ENCODE measurements at regions not wholly inside any gene's neighbourhood (a gene's known extent, or its start where the extent isn't known, plus 50 kb on each side); places are given as distances from the start of the nearest gene placed in this dataset.

DNA sequence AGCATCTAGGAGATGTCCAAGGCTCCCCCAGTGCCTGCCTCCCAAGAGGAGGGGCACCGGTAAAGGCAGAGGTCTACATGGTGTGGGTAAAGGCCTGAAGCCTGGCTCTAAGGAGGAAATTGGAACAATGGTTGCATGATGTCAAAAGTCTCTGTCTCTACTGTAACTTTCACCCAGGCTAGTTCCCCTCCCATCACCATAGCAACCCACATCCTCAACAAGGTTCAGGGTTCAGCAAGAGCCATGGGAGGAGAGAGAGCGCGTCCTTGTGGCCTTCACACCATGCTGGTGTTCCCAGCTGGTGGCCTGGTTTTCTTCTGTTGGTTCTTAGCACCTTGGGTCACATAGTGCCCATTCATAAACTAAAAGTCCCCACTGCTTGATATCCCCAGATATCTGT is 196.7 kb upstream of the CDH5 start:
- no peak for FAIRE-seq

DNA sequence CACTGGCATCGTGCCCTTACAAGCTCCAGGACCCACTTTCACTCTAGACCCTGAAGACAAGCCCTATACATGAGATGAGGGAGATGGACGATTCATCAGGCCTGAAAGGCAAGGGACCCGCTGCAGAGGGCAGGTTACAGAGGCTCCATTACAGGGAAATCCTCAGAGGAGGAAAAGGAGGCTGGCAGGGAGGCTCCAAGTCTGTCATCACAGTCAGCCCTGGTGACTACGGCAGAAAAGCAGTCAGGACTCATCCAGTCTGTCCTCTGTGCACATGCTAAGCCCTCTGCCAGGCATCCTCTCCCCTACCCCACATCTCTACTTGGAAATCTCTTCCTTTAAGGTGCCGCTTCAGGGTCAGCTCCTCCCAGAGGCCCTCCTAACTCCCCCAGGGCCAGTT is 197.7 kb upstream of the CDH5 start:
- FAIRE-seq, result no peak

DNA sequence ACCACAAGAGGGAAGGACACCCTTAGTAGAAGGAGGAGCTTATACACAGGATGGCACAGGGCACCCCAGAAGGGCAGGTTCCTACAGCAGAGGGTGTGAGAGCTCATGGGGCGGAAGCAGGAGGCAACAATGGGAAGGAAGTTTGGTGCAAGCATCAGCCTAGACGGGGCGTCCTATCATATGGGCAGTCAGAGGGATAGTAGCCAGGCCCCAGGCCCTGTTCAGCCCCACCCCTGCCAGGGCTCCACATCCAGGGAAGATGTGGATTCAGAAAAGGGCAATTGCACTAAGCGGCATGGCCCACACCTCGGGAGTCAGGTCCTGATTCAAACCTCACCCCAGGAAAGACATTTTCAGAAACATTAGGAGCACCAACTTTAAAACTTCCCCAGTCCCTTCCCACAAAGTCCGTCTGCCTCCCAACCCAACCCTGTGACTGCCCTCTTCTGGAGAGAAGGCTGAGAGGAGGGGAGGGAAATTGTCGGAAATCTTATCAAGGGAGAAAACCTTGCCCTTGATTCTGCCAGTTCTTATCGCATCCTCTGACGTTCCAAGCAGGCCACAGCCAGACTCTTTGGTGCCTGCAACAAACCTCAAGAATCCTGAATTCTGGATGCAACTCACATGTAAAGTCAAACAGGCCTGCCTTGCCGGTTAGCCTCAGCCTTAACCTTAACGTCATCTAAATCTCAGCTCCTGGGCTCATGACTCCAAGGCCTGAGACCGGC is 198.8 kb upstream of the CDH5 start:
- FAIRE-seq, result no peak

DNA sequence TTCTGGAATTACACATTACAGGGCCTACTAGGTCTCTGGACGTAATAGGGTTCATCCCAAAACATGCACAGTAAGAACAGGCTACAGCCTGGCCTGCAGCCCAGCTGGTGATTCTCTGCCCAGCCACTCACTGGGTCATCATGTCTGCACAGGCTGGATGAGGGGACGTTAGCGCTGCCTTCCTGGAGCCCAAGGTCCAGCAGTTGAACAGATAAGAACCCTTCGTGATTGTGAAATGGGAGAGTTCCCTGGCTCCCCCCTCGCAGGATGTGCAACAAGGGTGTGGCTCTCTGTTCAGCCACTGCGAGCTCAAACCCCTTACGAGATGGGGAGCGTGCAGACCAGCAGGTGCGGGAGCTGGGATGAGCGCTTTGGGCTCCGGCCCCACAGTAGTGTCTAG is 200.0 kb upstream of the CDH5 start:
- no peak for FAIRE-seq

DNA sequence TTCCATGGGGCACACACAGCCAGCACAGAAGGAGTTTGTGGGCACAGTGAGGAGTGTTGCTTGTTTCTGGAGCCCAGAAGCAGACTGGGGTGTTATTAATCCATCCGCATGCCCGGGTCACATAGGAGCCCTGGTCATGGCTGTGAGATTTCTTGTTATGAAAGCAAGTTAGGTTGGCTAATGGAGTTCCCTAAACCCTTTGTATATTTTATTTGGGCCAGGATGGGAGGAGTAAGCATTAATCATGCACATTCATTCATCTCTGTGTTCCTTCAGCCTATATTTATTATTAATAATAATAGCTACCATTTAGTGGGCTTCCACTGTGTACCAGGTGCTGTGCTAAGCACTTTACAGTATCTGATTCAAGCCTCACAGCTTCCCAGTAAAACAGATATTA is 200.6 kb upstream of the CDH5 start:
- no peak for FAIRE-seq

DNA sequence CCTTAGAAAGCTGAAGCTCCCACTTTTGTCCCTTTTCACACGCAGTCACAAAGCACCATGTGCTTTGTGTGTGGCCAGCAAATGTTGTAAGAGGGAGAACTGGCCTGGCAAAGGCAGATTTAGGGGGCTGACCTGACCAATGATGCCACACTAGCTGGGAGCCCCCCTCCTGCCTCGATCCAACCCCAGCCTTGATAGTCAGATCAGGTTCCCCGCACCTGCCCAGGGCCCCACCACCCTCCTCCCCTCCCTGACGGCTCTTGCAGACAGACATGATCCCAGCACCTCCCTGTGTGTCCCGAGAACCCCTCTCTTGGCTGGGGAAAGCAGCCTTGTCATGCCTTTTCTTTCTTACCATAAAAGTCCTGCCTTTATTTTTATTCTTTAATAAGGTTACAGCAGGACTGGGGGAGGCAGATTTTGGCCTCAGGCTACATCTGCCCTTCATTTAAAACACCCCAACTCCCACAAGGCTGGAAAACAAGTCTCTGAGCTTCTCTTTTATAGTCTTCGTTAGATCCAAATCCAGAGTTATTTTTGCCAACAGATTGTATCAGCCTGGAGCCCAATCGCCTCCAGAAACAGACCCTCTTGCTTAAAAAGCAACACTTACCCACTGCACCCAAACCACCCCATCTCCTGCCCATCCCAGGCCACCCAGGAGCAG is 201.8 kb upstream of the CDH5 start:
- no peak for FAIRE-seq

DNA sequence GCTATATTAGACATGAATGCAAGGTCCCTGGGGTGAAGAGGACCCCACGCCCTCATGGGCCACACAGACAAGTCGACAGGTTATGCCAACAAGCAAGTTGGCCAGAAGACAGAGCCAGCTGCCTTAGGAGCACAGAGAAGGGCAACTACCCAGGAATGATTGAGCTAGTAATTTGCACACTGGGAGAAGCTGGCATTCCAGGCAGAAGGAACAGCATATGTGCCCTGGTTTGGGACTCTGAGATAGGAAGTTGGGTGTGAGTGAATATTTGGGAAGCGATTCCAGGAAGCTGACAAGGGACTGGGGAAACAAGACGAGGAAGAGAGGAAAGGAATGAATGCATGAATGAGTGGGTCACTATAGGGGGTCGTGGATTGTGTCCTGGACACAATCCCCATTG is 203.7 kb upstream of the CDH5 start:
- FAIRE-seq, result no peak

DNA sequence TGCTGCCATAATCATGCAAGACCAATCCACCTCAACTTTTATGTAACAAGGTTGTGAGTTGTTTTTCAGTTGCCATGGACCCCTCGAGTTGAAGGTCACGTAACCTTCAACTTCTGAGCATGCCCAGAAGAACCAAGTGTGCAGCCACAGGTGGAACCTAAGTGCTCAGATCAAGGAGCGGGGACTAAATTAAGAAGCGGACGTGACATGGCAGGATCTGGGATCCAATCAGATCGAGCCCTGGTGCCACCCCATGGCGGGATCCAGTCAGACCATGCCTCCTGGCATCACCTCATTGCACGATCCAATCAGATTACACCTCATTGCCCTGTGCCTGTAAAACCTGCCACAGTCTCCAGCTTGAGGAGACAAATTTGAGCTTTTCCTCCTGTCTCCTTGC is 204.5 kb upstream of the CDH5 start:
- no peak for FAIRE-seq

DNA sequence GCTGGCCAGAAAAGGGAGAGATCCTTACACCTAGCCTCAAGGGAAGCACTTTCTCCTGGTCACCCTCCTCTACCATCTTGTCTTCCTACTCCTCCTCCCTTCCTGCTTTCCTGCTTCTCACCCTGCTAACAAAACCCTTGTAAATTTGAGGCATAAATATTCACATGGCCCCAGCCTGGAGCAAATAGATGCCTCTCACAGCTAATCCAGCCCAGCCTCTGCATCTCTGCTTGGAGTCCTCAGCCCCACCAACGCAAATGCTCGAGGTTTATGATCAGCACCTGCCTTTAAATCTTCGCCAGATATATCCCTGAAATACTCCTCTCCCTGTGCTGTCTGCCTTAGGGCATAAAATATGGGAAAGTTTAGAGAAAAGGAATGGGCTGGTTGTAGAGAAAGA is 205.2 kb upstream of the CDH5 start:
- no peak for FAIRE-seq

DNA sequence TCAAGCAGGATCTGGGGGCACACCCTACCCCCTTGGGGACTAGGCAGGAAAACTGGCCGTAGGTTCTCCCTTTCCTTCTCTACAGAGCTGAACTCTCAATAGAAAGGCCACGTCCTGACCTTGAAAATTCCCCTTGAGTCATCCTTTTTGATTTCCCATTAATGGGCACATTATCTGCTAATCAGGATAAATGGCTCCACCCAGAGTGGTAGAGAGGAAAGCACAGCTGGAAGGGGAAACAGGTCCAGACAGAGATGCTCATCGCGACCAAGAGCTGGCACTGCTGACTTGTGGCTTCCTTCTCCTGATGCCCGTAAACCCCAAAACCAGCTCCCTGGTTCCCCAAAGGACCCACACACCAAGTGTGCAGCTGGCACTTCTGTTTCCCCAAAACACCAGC is 206.5 kb upstream of the CDH5 start:
- no peak for FAIRE-seq

DNA sequence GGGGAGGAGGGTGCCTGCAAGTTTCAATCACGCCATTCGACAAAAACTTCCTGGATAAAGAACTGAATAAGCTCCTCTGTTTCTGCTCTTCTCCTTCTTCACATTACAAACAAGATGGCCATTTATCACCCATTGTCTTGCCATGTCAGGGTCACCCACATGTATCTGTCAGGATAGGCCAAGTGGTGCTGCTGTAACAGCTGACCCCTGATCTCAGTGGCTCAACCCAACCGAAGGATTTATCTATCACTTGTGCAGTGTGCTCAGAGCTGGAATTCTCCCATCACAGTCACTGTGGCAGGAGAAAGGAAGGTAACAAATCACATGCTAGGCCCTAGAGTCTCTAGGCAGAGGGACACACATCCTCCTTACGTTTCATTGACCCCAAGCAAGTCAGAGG is 210.0 kb upstream of the CDH5 start:
- FAIRE-seq, result no peak

DNA sequence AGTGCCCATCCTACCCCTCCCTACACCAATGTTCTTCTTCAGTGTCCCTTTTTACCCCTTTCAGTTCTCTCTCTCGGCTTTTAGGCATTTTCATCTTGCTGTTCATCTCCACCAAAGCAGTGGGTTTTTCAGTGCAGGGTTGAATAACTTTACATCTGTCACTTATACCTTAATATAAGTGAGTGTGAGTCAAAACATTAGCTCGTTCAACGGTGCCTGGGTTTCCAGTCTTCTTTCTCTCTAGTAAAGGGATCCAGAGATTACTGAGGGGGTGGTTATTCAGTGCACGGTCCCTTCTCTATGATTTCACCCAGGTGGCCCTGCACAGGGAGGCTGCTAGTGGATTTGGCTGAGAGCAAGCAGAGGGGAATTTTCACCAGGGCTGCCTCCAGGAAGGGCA is 210.6 kb upstream of the CDH5 start:
- no peak for FAIRE-seq

DNA sequence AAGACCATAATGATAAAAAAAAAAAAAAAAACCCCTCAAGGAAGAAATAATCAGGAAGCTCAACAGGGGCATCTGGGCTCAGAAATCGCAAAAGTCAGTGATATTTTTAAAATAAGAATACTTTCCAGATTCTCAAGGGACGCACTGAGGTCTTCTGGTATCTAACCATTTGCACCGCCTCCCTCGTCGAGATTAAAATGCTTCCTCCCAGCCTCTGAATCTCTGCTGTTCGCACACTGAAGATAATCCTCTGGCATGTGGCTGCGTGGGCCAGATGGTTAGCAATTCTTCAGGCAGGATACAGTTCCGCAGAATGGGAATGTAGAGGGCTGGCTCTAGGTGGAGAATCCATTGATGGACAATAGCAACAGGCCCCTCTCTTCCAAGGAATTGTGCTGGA is 211.7 kb upstream of the CDH5 start:
- FAIRE-seq, result no peak

DNA sequence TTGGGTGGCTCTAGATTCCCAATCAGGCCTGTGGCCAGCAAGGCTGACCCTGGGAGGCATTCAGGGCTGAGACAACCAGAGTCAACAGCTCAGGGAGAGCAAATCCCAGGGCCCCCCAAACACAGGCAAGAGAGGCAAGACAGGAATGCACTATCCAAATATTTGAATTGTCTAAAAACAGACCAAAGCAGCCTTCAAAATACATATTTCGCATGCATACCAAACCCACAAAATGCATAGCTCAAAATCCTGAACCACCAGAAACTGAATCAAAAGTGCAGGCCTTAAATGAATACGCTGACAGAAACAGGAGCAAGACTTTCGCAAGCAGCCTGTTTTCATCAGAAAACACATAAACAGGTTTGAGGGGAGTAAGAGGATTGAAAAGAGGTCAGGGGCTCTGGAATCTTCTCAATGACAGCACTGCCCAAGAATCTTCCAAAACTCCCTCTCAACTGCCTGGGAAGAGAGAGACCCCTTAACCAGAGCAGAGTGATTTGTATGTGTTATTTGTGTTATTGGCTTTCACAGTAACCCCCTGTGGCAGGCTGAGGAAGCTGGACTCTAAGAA is 213.6 kb upstream of the CDH5 start:
- FAIRE-seq, result no peak

DNA sequence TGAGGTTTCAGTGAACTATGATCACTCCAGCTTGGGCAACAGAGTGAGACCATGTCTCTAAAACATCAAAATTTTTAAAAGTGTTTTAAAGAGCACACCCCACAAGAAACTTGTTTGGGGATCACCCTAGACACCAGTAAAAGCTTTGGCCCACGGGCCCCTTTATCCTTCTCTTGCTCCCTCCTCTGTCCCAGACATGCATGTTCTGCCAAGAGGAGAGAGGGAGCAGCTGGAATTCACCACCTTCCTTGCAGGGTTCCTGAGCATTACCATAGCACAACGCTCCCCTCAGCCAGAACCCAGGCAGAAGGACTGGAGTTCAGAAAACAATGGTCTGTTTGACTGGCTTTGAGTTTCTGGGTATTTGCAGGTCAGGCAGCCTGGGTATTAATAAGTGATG is 214.3 kb upstream of the CDH5 start:
- no peak for FAIRE-seq

DNA sequence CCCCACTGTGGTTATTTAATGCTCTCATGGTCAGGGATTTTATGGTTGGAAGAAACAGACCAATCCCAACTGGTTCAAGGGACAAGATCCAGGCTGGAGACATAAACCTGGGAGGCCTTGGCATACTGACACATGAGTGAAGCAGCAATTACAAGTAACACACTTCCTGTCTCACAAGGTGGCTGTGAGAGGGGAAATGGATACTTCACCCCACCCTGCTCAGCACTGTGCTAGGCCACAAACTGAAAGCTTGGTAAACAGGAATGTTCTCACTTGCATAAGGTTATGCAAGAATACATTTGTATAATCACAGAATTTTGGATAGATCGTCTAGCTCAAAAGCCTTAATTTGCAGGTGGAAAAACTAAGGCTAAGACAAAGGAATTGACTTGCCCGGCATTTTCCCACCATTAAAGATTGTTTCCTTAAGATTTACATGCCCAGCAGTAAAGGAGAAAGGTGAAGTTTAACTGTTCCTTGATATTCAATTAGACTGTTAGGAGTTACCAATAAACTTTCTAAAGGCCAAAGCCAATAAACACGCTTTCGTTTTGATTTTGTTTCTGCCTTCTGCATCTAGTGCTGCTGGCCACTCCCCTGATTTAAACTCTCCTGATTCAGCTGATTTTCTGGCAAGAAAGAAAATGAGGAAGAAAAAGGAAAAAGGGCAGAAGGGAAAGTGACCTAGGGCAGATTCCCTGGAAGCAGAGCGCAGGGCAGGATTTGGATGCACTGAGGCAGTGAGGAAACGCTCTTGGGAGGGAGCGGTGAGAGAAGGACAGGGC is 215.6 kb upstream of the CDH5 start:
- no peak for FAIRE-seq

DNA sequence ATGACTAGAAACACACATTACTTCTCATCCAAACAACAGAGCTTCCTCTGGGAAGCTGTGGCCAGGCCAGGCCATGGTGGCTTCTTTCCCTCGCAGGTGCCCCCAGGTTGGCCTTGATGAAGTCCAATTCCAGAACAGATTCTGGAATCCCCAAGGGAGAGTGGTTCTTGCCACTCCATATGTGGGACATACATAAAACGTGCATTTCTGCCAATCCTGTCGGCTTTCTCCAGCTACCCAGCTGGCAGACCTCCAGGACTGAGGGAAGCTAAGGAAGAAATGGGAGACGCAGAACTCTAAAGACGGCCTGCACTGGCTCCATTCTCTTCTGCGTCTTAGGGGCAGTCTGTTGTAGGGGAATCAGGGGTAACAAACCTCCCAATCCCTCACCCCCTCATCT is 219.2 kb upstream of the CDH5 start:
- no peak for FAIRE-seq

DNA sequence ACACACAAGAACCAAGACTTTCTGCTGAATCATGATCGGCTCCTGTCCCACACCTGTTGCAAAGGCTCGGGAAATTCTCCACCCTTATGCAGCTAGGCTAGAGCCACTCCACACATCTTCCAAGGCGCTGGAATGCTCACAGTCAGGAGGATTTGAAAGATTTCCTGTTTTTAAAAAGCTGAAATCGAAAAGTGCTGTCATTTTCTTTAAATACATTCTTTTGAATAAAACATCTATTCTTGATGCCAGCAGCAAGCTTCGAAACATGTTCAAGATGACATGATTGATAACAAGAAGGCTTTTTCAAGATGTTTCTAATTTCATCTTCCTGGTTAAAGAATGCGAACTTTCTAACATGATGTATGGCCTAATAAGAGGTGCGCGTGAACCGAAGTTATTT is 219.7 kb upstream of the CDH5 start:
- FAIRE-seq, result no peak

DNA sequence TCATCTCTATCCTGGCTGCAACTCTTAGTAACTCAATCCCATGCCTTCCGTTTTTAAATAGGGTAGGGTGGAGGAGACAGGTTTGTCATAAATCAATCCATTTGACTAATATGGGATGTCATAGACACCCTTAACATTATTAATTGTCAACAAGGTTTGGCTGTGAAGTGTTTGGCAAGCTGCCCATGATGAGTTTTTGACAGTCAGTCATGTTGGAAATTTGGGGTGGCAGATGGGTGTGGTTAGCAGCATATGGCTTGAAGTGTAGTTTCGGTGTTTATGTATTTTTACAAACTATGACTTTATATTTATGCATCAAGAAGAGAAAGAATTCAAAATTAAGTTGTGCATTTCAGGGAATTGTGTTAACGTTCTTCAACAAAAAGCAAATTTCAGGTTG is 221.8 kb upstream of the CDH5 start:
- no peak for FAIRE-seq

DNA sequence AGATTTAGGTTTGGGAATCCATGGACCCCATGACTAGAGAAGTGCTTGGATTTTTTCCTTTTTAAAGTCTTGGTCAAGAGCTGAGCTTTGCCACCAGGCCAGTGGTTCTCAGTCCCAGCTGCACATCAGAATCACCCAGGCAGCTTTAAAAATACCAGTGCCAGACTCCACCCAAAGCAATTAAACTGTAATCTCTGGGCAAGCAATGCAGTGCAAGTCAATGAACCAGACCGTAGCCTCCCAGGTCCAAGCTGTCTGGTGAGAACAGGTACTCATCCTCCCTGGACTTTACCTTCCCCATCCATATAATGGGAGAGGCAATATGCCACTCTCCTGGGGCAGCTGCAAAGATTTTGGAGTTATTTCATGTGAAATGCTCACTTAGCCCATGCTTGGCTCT is 223.1 kb upstream of the CDH5 start:
- no peak for FAIRE-seq

DNA sequence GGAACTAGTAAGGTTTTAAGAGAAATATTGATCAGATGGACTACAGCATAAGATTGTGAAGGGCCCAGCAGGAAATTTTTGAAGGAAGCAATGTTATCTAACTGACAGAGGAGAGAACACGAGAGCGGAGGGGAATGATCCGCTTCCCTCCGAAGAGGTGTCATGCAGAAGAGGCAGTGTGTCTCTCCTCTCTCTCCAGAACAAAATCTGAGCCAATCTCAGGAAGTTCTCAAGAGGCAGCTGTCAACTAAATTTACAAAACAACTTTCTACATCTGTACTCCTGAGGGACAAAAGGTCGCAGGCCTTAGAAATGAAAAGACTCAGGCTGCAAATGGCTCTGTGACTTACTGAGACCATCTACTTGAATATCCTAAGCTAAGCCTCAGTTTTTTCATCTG is 224.6 kb upstream of the CDH5 start:
- FAIRE-seq, result no peak

DNA sequence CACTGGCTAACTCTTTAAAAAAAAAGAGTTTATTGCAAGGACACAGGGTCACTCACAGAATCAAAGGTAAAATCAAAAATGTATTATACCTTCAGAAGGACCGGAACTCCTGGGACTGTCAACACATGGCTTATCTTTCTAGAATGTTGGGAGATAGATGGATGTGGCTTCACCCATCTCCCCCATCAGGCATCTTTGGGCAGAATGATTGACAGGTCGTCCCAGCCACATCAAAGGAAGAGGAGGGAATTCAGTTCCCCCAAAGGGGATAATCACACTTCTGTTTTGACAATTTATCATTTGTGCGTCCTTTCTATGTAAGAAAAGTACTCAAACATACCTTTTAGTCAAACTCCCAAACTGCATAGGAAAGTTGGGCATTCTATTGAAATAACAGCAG is 228.6 kb upstream of the CDH5 start:
- FAIRE-seq, result no peak

DNA sequence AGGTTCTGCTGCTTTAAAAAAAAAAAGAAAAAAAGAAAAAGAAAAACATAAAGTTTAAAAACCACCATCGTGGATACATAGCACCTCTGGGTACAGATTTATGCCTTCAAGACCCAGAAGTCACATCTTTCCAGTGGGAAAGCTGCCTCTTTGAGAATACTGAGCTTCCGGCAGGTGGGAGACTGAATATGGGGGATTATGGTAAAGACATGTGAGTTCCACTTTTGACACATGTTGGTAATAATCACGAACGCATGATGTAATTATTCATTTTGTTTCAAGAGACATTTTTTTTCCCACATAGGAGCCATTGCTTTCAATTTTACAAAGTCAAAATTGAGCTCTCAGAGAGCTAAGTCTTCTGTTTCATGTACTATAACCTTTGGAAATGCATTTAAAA is 229.7 kb upstream of the CDH5 start:
- no peak for FAIRE-seq

DNA sequence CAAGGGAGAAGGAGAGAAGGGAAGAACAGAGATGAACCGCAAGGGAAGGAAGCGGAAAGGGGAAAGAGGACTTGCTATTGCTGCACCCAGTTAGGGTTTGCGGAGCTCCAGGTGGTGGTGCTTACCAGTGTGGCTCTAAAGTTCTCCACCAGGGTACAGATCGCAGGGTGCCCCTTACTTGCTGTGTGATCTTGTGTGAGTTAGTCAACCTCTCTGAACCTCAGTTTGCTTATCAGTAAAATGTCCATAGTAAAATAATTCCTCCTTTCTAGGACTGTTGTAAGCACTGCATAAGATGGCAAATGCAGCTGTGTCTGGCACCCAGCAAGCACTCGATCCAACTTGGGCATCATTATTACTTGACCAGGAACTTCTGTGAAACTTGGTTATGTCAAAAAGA is 230.7 kb upstream of the CDH5 start:
- FAIRE-seq, result no peak

Measured in G401.6 (cell line).